Kidney capillary endothelial cell (primary cell): ENCODE measurements at regions not wholly inside any gene's neighbourhood (a gene's known extent, or its start where the extent isn't known, plus 50 kb on each side); places are given as distances from the start of the nearest gene placed in this dataset.

ENCODE experiments used
- DNase-seq: peaks from one replicate; pipeline ENCODE4 v3.0.0-alpha.2; 2018; ENCODE audit warnings: low spot score

- DNase-seq, result peak; percentile 62
Observed at GRCh38 chr6:21997119-21998037, 299.5 kb downstream of the PRL start.

- DNase-seq, result no peak
Observed at GRCh38 chr6:21998582-21998981, 298.3 kb downstream of the PRL start.

GRCh38 chr6:21999012-21999528, 297.8 kb downstream of the PRL start:
- DNase-seq, result peak; percentile 68

DNA sequence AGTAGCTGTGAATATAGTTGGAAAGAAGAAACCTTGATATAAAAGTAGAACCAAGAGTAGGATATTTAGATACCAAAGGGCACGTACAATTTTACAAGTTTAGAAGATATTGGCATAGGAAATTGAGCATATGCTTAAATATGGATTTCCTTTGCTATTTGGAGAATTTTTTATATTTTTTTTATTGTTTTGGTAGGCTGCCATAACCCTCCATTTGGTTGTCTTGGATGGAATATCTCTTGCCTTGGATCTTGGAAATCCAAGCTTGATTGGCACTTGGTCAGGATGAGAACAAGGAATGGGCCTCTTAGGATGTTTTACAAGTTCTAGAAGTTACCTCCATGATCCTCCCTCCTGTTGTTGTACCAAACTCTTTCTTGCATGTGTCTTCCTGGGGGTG, 297.1 kb downstream of the PRL start:
- no peak for DNase-seq

- DNase-seq, result no peak
Observed at GRCh38 chr6:22001396-22002027, 295.3 kb downstream of the PRL start.

GRCh38 chr6:22003287-22003686, 293.5 kb downstream of the PRL start:
- no peak for DNase-seq

DNA sequence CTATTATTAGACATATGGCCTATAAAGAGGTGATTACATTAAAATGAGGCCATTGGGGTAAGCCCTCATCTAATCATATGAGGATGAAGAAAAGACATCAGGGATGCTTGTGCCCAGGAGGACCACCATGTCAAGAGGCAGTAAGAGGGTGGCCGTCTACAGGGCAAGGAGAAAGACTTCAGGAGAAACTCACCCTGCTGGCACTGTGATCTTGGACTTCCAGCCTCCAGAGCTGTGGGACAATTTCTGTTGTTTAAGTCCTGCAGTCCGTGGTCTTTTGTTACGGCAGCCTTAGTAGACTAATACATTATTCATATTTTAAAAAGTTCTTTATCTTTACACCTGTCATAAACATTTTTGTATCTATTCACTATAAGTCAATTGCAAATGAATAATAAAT, 290.0 kb downstream of the PRL start:
- DNase-seq, result no peak

DNA sequence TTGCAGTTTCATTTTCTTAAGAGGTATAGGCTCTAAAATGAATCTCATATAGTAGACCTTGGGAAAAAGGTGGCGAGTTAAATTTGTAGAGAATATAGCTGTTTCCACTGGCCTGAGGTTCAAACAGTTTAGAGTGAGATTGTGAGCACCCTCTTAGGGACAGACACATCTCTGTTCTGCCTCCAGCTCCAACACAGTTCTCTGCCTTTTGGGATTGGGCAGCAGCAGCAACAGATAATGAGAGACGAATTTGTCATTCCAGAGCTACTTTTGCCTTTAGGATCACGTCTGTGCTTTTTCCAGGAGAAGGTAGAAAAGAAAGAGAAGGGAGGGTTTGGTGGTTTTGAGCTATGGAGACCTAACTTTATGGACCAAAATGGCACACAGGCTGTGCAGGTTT, 289.4 kb downstream of the PRL start:
- DNase-seq, result no peak

- peak; percentile 33 for DNase-seq
Observed at GRCh38 chr6:22008248-22008836, 288.5 kb downstream of the PRL start.

GRCh38 chr6:22010102-22010501, 286.7 kb downstream of the PRL start:
- no peak for DNase-seq

GRCh38 chr6:22015216-22015615, 281.6 kb downstream of the PRL start:
- no peak for DNase-seq

GRCh38 chr6:22015944-22016343, 280.9 kb downstream of the PRL start:
- no peak for DNase-seq

DNA sequence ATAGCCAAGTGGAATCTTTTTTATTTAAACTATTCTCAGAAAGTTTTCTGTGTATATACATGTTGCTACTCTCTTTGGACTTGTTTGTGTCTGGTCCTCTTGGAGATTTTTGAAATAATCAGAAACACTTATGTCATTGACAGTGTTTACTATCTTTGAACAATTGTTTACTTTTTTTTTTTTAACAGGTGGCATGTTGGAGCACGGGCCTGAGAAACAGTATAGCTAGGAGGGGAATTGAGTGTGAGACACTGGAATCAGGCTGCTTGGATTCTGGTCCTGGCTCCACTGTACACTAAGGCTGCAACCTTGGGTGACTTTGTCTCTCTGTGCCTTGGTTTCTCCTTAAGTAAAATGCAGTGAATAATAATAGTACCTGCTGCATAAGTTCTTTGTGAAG, 279.6 kb downstream of the PRL start:
- DNase-seq, result no peak

- no peak for DNase-seq
Observed at GRCh38 chr6:22017766-22018165, 279.1 kb downstream of the PRL start.

DNA sequence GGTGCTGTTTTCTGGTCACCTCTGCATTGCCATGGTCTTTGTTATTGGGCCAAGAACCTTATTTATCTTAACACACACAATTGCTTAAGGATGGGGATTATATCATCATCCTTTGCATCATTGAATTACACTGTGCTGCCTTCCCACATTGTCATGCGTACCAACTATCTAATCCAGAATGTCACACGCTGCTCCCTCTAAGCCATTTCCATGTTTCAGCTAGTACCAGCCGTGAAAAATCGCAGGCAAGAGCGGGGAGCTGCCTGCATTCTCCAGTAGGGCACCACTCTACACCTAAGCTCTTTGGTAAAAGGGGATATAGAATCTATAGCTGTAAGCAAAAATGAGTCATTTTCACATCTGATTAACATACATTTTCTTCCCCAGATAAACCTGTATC, 277.0 kb downstream of the PRL start:
- DNase-seq, result no peak

DNA sequence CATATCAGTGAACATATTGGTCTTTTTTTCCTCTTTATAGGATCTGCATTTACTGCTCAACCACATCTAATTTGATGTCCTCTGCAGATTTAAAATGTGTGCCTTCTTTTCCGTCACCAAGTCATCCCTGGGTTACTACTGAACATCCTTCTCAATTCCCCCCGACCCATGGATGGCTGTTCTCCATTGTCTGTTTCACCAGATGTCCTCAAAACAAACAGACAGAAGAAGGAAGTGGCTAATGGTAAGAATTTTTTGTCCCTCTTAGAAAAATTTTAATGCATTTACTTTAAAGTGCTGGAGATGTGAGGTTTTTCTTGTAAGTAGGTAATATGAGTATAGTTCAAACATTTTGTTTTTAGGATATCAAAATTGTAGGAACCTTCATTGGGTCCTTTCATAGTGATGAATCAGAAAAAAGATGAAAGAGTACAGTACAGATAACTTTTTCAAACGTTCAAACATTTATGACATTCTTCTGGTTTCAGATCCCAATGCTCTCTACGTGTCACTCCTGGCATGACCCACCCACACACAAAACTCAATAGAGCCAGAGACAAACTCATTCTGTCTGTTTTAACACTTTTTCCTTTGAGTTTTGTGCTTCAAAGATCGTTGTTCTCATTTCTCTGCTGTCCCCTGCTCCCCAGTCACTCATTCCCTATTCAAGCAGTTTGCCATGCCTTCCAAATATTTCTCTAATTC, 276.4 kb downstream of the PRL start:
- no peak for DNase-seq

- no peak for DNase-seq
Observed at GRCh38 chr6:22021966-22022365, 274.9 kb downstream of the PRL start.

DNA sequence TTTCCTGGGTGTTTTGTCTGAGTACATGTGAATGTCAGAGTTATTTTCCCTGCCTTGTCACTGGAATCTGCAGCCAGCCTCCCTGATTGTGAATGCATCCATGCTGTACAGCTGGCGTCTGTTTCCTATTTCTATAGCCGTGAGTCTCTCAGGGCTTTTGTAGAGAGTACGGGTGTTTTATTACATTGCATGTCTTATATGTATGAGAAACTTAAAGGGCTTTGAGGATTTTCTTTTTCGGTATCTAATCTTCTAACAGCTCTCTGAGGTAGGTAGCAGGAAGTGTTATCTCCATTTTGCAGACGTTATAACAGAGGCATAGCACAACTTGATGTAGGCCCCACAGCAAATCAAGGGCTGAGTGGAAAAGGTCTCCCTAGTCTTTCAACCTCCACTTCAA, 272.9 kb downstream of the PRL start:
- no peak for DNase-seq

DNA sequence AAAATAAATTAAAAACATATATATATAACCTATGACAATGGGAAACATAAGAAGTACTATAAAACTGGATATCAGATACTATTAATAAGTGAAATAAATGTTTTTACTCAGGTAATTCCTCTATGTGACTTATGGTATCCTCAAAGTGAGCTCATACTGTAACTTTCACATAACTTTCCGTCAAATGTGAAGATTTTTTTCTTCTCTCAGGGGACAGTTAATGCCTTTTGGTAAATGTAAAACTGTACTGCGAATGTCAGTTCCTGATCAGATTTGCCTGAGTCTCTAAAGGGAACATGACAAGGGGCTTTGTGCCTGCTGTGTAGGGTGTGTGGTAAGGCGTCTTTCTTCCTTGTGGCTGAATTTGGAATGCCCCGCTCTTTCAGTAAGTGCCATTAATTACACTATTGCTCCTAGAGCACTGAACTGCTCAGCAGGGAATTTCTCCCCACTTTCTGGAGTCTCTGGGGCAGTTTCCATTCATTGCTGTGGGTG, 271.8 kb downstream of the PRL start:
- DNase-seq, result no peak

DNA sequence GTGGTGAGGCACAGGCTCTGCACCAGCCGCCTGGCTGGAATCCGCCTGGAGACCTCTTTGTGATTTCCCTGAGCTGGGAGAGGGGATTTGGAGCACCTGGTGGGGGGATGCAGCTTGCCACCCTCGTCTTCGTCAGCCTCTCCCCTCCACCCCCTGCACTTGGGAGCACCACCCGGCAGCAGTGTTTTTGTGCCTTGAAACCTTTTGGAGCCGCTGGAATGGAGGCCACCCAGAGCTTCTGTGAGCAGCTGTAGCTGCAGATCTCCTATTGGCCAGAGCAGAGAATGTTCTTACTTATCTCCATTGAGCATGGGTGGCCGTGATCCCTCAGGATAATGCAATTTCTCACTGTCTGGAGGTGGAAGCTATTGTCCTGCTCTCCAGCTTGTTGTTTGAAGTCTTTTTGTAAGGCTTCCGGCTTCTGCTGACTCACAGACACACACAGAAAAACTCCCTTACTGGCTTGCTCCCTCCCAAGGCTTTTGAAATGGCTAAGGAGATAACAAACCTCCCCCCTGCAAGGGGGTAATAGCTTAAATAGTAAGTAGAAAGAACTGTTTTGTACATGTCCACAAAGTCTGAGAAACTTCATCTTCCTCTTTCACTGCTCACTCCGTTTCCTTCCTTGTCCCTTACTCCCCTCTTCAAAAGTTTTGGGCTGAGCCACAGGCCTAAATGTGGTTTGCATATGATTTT, 271.2 kb downstream of the PRL start:
- DNase-seq, result peak; percentile 93

- DNase-seq, result no peak
Observed at GRCh38 chr6:22026164-22026678, 270.6 kb downstream of the PRL start.
